A204.1 (cell line): ENCODE measurements at regions not wholly inside any gene's neighbourhood (a gene's known extent, or its start where the extent isn't known, plus 50 kb on each side); places are given as distances from the start of the nearest gene placed in this dataset.
A peak's percentile ranks its signal among the peaks of the same experiment; 100 is the strongest.

Experiments used
- FAIRE-seq: peaks from 2 replicates; lab custom pipeline; 2012; peaks lifted over from hg19 to GRCh38; lab: Jason Lieb, UNC

DNA sequence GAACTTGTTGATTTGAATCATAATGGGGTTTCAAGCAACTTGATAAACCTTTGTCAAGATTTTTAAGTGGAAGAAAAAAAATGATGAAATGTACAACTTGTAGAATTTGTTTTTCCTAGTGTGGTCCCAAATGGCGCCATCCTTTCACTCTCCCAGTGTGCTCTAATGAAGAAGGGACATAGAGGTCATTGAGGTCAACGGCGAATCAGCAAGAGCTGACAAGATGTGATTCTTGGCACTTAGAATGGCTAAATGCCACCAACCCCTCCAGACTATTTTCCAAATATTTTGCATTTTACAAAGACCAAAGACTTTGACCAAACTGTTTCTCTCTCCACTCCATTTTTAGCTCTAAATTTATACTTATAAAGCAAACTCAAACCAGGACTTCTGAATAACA, 320.2 kb upstream of the MME start:
- no peak for FAIRE-seq

GRCh38 chr3:154758109-154758868, 321.8 kb upstream of the MME start:
- FAIRE-seq, result peak; percentile 95

DNA sequence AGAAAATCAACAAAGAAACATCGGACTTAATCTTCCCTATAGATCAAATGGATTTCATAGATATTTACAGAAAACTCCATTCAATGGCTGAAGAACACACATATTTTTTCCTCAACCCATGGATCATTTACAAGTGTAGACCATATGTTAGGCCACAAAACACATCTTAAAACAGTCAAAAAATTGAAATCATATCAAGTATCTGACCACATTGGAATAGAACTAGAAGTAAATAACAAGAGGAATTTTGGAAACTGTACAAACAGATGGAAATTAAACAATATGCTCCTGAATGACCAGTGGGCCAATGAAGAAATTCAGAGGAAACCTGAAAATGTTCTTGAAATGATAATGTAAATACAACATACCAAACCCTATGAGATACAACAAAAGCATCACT, 323.1 kb upstream of the GPR149 start:
- no peak for FAIRE-seq

DNA sequence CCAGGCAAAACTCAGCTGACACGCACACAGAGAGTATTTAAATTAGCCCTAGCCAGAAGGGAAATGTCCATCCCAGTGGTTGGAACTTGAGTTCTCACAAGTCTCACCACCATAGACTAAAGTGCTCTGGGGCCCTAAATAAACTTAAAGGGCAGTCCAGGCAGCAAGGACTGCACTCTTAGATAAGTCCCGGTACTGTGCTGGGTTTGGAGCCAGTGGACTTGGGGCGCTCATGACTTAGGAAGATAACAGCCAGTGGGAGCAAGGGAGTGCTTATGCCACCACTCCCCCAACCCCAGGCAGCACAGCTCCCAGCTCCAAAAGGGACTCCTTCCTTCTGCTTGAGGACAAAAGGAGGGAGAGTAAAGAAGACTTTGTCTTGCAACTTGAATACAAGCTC, 319.5 kb upstream of the GPR149 start:
- no peak for FAIRE-seq

DNA sequence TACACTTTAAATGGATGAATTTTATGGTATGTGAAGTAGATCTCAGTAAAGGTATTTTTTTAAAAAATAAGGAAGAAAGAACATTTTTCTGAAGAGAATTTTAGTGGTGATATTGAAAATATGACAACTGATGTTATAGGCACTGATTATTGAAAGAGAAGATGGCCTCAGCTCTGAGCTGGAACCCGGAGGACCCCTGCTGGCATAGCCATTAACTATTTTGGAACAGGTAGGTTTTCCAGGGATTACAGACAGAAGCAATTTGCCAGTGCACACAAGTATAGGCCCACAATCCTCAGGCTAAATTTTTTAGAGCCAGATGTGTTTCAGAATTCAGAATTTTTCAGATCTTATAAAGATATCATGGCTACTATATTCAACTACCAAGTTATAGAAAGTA, 315.9 kb upstream of the GPR149 start:
- FAIRE-seq, result no peak

GRCh38 chr3:154745122-154745521, 315.1 kb upstream of the GPR149 start:
- FAIRE-seq, result no peak

DNA sequence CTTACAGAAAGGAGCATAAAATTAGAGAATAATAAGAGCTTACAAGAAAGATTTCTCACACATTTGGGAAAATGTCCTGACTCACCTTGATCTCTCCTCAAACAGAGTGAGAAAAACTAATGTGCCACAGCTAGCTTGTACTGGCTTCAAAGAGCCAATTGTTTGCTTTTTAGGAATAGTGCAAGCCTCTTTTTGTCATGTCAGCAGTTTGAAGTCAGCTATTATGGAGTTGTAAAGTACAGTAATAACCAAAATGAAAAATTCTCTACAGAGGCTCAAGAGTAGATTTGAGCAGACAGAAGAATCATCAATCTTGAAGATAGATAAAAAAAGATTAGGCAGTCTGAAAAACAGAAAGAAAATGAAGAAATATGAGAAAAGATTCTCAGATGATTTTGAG, 313.4 kb upstream of the GPR149 start:
- FAIRE-seq, result no peak

DNA sequence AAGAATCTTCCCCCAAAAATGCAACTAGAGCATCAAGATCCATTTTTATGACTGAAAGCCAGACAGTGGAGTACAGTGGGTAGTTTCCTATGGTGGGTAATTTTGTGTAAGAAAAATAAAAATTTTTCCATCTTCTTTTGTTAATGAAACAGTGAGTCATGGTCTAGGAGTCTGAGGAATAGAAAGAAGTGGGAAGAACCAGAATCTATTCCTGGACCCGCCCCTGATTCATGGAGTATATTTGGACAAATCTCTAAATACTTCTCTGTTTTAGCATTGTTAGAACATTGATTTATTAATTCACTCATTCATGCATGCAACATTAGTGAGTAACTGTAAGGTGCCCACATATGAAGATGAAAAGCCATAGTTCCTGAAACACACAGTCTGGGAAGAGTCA, 304.5 kb upstream of the GPR149 start:
- no peak for FAIRE-seq

- FAIRE-seq, result no peak
Observed at GRCh38 chr3:154730186-154730585, 300.2 kb upstream of the GPR149 start.

GRCh38 chr3:154729741-154730140, 299.8 kb upstream of the GPR149 start:
- FAIRE-seq, result no peak

DNA sequence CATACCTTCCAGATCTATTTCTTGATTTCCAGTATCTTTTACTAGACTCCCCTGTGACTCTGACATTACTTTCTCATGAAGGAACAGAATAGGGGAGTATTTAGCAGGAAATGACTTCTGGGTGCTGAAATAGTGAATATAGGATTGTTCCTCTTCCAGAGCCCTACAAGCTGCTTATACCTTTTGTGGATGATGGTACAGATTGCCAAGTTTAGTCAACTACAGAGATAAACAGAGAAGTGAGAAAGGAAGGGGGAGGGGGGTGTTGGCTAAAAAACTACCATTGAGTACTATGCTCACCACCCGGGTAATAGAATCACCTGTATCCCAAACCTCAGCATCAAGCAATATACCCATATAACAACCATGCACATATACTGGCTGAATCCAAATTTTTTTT, 298.3 kb upstream of the GPR149 start:
- no peak for FAIRE-seq

GRCh38 chr3:154720921-154721320, 290.9 kb upstream of the GPR149 start:
- no peak for FAIRE-seq

DNA sequence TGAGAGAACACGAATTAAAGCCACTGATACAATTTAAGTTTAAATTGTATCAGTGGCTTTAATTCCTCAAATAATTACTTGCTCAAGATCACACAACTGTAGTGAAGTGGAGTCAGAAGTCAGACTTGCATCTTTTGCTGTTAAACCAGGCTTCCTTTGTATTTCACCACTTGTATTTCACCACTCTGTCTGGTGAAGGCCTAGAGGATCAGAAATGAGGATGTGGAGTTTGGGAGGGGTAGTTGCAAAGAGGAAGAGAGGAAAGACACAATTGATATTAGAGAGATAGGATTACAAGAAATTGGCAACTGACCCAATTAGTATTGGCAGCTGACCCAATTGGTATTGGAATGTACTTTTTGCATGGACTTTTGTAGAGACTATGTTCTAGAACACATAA, 288.1 kb upstream of the GPR149 start:
- FAIRE-seq, result no peak

DNA sequence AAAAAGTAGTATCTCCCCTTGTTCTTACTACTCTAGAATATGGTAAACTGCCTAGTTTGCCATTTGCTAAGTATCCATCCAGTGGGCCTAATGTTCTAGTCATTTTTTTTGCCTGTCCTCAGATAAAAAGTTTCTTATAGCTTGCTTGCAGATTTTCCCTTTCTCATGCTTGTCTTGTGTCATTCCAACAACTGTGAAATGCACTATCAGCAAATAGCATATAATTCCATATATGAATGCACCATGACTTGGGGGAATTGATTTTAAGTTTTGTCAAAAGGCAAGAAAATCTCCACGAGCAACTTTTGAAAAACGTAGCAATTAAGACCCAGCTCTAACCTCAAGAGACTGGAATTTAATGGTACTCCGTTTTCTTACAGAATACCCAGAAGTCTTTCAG, 286.2 kb upstream of the GPR149 start:
- no peak for FAIRE-seq

GRCh38 chr3:154708554-154708953, 278.6 kb upstream of the GPR149 start:
- FAIRE-seq, result no peak

GRCh38 chr3:154701055-154701454, 271.1 kb upstream of the GPR149 start:
- FAIRE-seq, result no peak

GRCh38 chr3:154690413-154690812, 260.4 kb upstream of the GPR149 start:
- no peak for FAIRE-seq

- no peak for FAIRE-seq
Observed at GRCh38 chr3:154684440-154684839, 254.4 kb upstream of the GPR149 start.

DNA sequence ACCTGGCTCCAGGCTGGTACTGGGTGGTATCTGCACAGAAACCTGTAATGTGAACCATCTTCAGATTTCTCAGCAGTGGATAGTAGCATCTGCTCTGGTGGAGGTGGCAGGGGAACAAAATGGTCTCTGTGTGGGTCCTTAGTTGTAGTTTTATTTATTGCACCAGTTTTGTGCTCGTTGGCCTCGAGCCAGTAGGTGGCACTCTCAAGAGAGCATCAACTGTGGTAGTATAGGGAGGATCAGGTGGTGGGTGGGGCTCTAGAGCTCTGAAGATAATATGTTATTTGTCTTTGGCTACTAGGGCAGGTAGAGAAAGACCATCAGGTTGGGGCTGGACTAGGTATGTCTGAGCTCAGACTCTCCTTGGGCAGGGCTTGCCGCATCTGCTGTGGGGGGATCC, 254.0 kb upstream of the GPR149 start:
- no peak for FAIRE-seq

GRCh38 chr3:154678041-154678654, 248.2 kb upstream of the GPR149 start:
- FAIRE-seq, result no peak

DNA sequence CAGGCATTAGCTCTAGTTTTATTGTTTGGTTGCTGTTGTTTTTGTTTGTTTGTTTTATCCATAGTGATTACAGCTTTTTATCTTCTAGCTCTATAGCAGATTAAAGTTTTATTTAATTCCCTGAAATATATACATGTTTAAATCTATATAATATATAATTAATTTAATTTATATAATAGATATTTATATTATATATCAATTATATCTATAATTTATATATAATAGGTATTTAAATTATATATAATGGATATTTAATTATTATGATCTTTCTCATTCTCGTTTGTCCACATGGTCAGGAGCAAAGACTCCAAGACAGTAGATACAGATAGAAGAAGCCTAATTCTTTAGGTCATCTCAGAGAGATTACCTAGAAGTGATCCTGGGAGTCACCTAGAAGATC, 238.8 kb upstream of the GPR149 start:
- FAIRE-seq, result peak; percentile 60

DNA sequence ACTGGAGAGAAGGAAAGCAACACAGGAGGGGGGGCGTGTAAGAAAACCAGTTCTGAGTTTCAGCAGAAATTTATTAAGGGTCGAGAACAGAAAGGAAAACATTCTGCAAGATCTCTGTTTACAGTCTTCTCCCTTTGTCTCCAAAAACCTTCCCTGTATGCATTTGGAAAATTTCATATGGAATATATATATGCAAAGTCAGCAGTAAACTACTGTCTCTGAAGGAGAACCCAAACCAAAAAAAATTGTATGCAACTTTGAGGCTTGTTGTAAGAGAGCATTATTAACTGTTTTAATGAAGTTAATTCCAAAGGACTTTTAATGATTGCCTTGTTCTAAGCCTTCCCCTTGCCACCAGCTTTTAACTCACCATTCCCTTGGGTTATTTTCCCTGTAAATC, 238.2 kb upstream of the GPR149 start:
- FAIRE-seq, result no peak

DNA sequence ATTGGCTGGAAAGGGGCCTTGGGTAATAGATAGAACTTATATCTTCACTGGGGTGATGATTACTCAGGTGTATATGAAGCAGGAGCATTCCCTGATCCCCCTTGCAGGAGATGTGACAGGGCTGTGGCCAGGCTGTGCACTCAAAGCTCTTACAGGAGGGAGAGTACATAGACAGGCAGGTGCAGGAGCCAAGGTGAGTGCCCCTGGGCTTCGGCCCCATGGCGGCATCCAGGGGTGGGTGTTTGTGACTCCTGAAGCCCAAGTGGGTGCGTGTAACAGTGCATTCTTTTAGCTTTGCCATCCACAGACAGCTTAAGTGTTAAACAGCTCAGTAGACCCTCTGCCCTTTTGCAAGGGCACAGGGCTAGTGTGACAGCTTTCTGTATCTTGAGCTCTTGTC, 236.6 kb upstream of the GPR149 start:
- FAIRE-seq, result no peak

DNA sequence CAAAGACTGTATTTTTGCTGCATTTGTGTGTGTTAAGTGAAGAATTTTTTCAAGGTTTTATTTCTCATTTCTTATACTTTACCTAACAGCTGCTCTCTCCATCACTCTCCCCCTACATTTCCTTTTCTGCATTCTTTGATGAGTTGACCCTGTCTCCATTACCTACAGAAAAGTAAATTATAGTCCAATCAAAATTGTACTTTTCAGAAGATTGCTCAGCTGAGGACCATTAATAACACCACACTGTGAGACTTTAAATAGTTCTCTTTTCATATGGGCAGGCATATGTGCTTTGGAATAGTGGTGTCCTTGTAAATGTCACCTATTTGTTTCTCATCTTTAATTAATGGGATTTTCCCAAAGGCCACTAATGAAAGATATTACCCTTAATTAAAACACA, 234.7 kb upstream of the GPR149 start:
- no peak for FAIRE-seq
